GM12878 (cell line): ENCODE measurements at regions not wholly inside any gene's neighbourhood (a gene's known extent, or its start where the extent isn't known, plus 50 kb on each side); places are given as distances from the start of the nearest gene placed in this dataset.
"Not testable (repeated sequence)": the region's sequence is repeated elsewhere in the genome, so short reads cannot be mapped to it uniquely, and the experiment has no call there.

Experiments
- ATAC-seq: fragments of 200-7000 bp; cut with Tn5 transposase; 3 replicates; pipeline ENCODE4 v1.9.1; 2020; ENCODE audit warnings: mild to moderate bottlenecking, moderate library complexity
- BruUV-seq: library from RNA; stranded (reverse); fragments of 400-500 nt; replicated peaks from 2 replicates; lab custom pipeline; 2021; lab: Mats Ljungman, UMichigan
- CTCF ChIA-PET: fragments of 300-600 bp; sonication (Branson Sonifier 250); formaldehyde crosslinking; extraction: SDS; loops from one replicate; lab custom pipeline; 2021; ENCODE audit warnings: inconsistent platforms; lab: Yijun Ruan, JAX
- POLR2A ChIA-PET: fragments of 350-600 bp; formaldehyde crosslinking; extraction: SDS; loops from one replicate; lab custom pipeline; 2021; ENCODE audit warnings: inconsistent platforms; lab: Charles Lee
- RAD21 ChIA-PET: fragments of 300-600 bp; sonication (Branson Sonifier 250); formaldehyde crosslinking; loops from one replicate; lab custom pipeline; 2023; ENCODE audit warnings: antibody characterized with exemption; ENCODE audit not compliant: unreplicated experiment; lab: Charles Lee
- SMC1A ChIA-PET: fragments of 300-600 bp; sonication (Branson Sonifier 250); formaldehyde crosslinking; loops from one replicate; lab custom pipeline; 2023; ENCODE audit not compliant: unreplicated experiment, uncharacterized antibody; lab: Charles Lee
- DNase-seq: peaks from one replicate; pipeline ENCODE4 v3.0.0-alpha.2; 2011; ENCODE audit warnings: low read depth, low spot score
- FAIRE-seq: peaks from 3 replicates; lab custom pipeline; 2011; peaks lifted over from hg19 to GRCh38; lab: Jason Lieb, UNC
- H2AFZ ChIP-seq: 2 replicates; pipeline ENCODE4 v1.6.0; 2011; ENCODE audit warnings: low read depth, low read length, control low read depth; ENCODE audit not compliant: control insufficient read depth
- H3K27ac ChIP-seq: 2 replicates; pipeline ENCODE4 v1.5.1; 2011; ENCODE audit warnings: control low read depth; ENCODE audit not compliant: control insufficient read depth, insufficient read depth
- H3K27me3 ChIP-seq, 2 experiments: replicated peaks in 1 of 2; 2 replicates each; pipeline versions ENCODE4 v1.6.0 to v1.6.1; 2011; ENCODE audit warnings: low read length in 1 of 2; ENCODE audit not compliant: control insufficient read depth in 2 of 2, insufficient read depth in 2 of 2
- H3K36me3 ChIP-seq, 2 experiments: 2 replicates each; pipeline ENCODE4 v1.5.1; 2011; ENCODE audit warnings: low read length in 1 of 2; ENCODE audit not compliant: control insufficient read depth in 2 of 2, insufficient read depth in 2 of 2
- H3K4me1 ChIP-seq: 2 replicates; pipeline ENCODE4 v1.6.1; 2011; ENCODE audit warnings: mild to moderate bottlenecking, low read length, moderate library complexity, mixed read lengths; ENCODE audit not compliant: control insufficient read depth, insufficient read depth
- H3K4me2 ChIP-seq: 2 replicates; pipeline ENCODE4 v1.6.0; 2011; ENCODE audit warnings: control low read depth; ENCODE audit not compliant: control insufficient read depth, insufficient read depth
- H3K4me3 ChIP-seq: fragments of 200-600 bp; sonication (generic); 2 replicates; pipeline ENCODE4 v1.5.1; 2016
- H3K79me2 ChIP-seq: 2 replicates; pipeline ENCODE4 v1.6.0; 2011; ENCODE audit warnings: low read length; ENCODE audit not compliant: control insufficient read depth, insufficient read depth
- H3K9ac ChIP-seq: 2 replicates; pipeline ENCODE4 v1.8.0; 2011; ENCODE audit warnings: low read length, control low read depth, mixed read lengths; ENCODE audit not compliant: control insufficient read depth, insufficient read depth
- H3K9me3 ChIP-seq: replicated peaks from 3 replicates; pipeline ENCODE4 v1.5.1; 2011; ENCODE audit warnings: mild to moderate bottlenecking, low read length; ENCODE audit not compliant: control insufficient read depth, insufficient read depth
- H4K20me1 ChIP-seq: 2 replicates; pipeline ENCODE4 v1.6.0; 2011; ENCODE audit not compliant: control insufficient read depth, insufficient read depth
- EZH2 ChIP-seq: IDR thresholded peaks from 2 replicates; pipeline ENCODE4 v1.6.1; 2012; ENCODE audit warnings: low read depth, mild to moderate bottlenecking, control low read depth, inconsistent platforms, low read length, borderline replicate concordance; ENCODE audit not compliant: control insufficient read depth
- FOS ChIP-seq: IDR thresholded peaks from 3 replicates; pipeline ENCODE4 v1.6.1; 2011; ENCODE audit warnings: borderline replicate concordance; ENCODE audit not compliant: insufficient read length; ENCODE audit errors: extremely low read depth
- HDGF ChIP-seq: fragments of 450-650 bp; IDR thresholded peaks from 2 replicates; pipeline ENCODE4 v1.6.1; 2016; ENCODE audit warnings: antibody characterized with exemption
- NFYB ChIP-seq: IDR thresholded peaks from 2 replicates; pipeline ENCODE4 v1.6.1; 2011; ENCODE audit warnings: low read depth, mild to moderate bottlenecking, low read length, improper control_type of control experiment, moderate library complexity; ENCODE audit not compliant: insufficient read depth
- PRDM15 ChIP-seq: fragments of 450-650 bp; formaldehyde crosslinking; IDR thresholded peaks from 2 replicates; pipeline ENCODE4 v1.4.0; 2020; ENCODE audit warnings: mild to moderate bottlenecking, moderate library complexity
- SMARCA5 ChIP-seq: fragments of 450-650 bp; IDR thresholded peaks from 2 replicates; pipeline ENCODE4 v1.6.1; 2017; ENCODE audit warnings: mild to moderate bottlenecking
- STAT1 ChIP-seq: fragments of 450-650 bp; conservative IDR thresholded peaks from 2 replicates; pipeline ENCODE4 v1.6.1; 2014; ENCODE audit warnings: antibody characterized with exemption, mild to moderate bottlenecking
- USF1 ChIP-seq: IDR thresholded peaks from 2 replicates; pipeline ENCODE4 v1.6.1; 2011; ENCODE audit warnings: borderline replicate concordance, low read depth, mild to moderate bottlenecking, moderate library complexity, mixed read lengths, low read length; ENCODE audit not compliant: insufficient read depth; ENCODE audit errors: extremely low read length
- WGBS: methylation state at CpG from one replicate; pipeline ENCODE4 v1.1.6; 2016; ENCODE audit warnings: low lambda C conversion rate; ENCODE audit not compliant: insufficient replicate concordance, insufficient coverage; ENCODE audit errors: missing lambda C conversion rate; 5-methylcytosine and 5-hydroxymethylcytosine counted together
- in situ Hi-C: fragments of 300-500 bp; cut with MboI; formaldehyde crosslinking; loops from 9 replicates; pipeline ENCODE4 v1.14.3; 2018; ENCODE audit warnings: mixed read lengths
- intact Hi-C: fragments of 100-400 bp; cut with micrococcal nuclease; formaldehyde crosslinking; loops from one replicate; pipeline ENCODE4 v1.14.2; 2022; ENCODE audit not compliant: unreplicated experiment

- TF ChIP-seq FOS, result no peak
- no peak for TF ChIP-seq SMARCA5
- no peak for TF ChIP-seq HDGF
- no peak for TF ChIP-seq STAT1
- TF ChIP-seq USF1, result no peak
- TF ChIP-seq, all 136 proteins: peak for 0
Observed at GRCh38 chr14:92247947-92248346, 75.0 kb upstream of the SLC24A4 start (continued).

- H3K9me3 ChIP-seq, result peaks cover 11% of the 10 kb centered on the region
- H3K36me3 ChIP-seq, result no peaks in the 10 kb centered on the region
- no peak for DNase-seq
- no peak overlapping the region for H3K4me2 ChIP-seq
- POLR2A ChIA-PET, result interaction anchor here (1.3 kb wide), 1 partner anchor 9 kb away, joined by 7 read pairs; no protein-coding TSS in a partner anchor
- CTCF ChIA-PET, result interaction anchor here (0.8 kb wide), 1 partner anchor 10 kb away, joined by 3 read pairs; no protein-coding TSS in a partner anchor
- TF ChIP-seq PRDM15 (CRISPR knock-in tag) (no peak), EZH2 (no peak), USF1 (no peak), NFYB (no peak)
- no TSS peak for BruUV-seq
- no peak overlapping the region for H3K27ac ChIP-seq
- ATAC-seq, result no peak
- no peaks in the 10 kb centered on the region for H4K20me1 ChIP-seq
- SMC1A ChIA-PET, result interaction anchor here (0.7 to 1.4 kb wide), 3 partner anchors 11 to 104 kb away, joined by 3 to 5 read pairs (median 3); no protein-coding TSS in a partner anchor
- H3K27me3 ChIP-seq, result no peaks in the 10 kb centered on the region; a peak in 1 of 4 replicates
- no peak for FAIRE-seq
- WGBS, result 55% methylated on average over 3 of the region's 3 CpGs
- RAD21 ChIA-PET, result interaction anchor here (1.3 to 1.8 kb wide), 2 partner anchors 12 to 212 kb away, joined by 3 to 4 read pairs; no protein-coding TSS in a partner anchor
- no peak overlapping the region for H3K4me3 ChIP-seq
- in situ Hi-C loops (no loop called here), intact Hi-C loops (no loop called here)
- no peak overlapping the region for H2AFZ ChIP-seq
- H3K9ac ChIP-seq, result no peak overlapping the region
- no peaks in the 10 kb centered on the region for H3K4me1 ChIP-seq
- no peaks in the 10 kb centered on the region for H3K79me2 ChIP-seq
Observed at GRCh38 chr14:92248696-92249095, 74.3 kb upstream of the SLC24A4 start.

- H3K79me2 ChIP-seq, DNase-seq, intact Hi-C loops, H3K4me1 ChIP-seq, H3K9me3 ChIP-seq, H3K36me3 ChIP-seq, POLR2A ChIA-PET, H3K4me2 ChIP-seq, H2AFZ ChIP-seq, H4K20me1 ChIP-seq, H3K4me3 ChIP-seq, ATAC-seq, H3K27ac ChIP-seq, FAIRE-seq, H3K27me3 ChIP-seq, BruUV-seq, in situ Hi-C loops, H3K9ac ChIP-seq: not testable (repeated sequence)
- RAD21 ChIA-PET, result interaction anchor here (2.0 kb wide), 1 partner anchor 101 kb away, joined by 4 read pairs; no protein-coding TSS in a partner anchor
- CTCF ChIA-PET, result interaction anchor here (0.8 to 1.0 kb wide), 2 partner anchors 12 to 15 kb away, joined by 3 read pairs; no protein-coding TSS in a partner anchor
- SMC1A ChIA-PET, result interaction anchor here (0.5 to 1.3 kb wide), 2 partner anchors 42 to 53 kb away, joined by 3 to 4 read pairs; no protein-coding TSS in a partner anchor
- 73% methylated on average over 8 of the region's 8 CpGs for WGBS
Observed at GRCh38 chr14:92250366-92250765, 72.6 kb upstream of the SLC24A4 start.
